ENCODE measurements at regions not wholly inside any gene's neighbourhood (a gene's known extent, or its start where the extent isn't known, plus 50 kb on each side); places are given as distances from the start of the nearest gene placed in this dataset.

DNA sequence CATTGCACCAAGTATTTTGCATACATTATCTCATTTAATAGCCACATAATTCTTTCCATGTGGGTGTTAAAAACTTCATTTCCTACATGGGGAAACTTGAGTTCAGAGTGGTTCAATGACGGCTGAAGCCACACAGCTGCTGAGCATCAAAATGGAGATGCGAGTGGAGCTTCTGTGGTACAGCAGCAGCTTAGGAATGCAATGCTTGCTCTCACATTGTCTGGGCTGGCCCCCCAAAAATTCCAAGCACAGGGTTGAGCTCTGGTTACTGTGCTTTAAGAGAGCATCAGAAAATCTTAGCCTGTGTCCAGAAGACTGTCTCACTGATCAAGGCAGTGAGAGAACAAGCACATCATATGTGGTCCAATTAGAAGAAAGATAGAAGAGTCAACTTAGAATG is 57.4 kb upstream of the GADL1 start:
- TF ChIP-seq, protein P1, sequence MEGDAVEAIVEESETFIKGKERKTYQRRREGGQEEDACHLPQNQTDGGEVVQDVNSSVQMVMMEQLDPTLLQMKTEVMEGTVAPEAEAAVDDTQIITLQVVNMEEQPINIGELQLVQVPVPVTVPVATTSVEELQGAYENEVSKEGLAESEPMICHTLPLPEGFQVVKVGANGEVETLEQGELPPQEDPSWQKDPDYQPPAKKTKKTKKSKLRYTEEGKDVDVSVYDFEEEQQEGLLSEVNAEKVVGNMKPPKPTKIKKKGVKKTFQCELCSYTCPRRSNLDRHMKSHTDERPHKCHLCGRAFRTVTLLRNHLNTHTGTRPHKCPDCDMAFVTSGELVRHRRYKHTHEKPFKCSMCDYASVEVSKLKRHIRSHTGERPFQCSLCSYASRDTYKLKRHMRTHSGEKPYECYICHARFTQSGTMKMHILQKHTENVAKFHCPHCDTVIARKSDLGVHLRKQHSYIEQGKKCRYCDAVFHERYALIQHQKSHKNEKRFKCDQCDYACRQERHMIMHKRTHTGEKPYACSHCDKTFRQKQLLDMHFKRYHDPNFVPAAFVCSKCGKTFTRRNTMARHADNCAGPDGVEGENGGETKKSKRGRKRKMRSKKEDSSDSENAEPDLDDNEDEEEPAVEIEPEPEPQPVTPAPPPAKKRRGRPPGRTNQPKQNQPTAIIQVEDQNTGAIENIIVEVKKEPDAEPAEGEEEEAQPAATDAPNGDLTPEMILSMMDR (IDR thresholded peaks at IDR 0.05) = no peak
- no peak for TF ChIP-seq POLR2A (IDR thresholded peaks at IDR 0.05)

Measured in esophagus squamous epithelium (tissue), 4 donors.